HEK293 (cell line): ENCODE measurements at regions not wholly inside any gene's neighbourhood (a gene's known extent, or its start where the extent isn't known, plus 50 kb on each side); places are given as distances from the start of the nearest gene placed in this dataset.

ENCODE experiments used
- CTCF ChIA-PET: fragments of 350-600 bp; formaldehyde crosslinking; extraction: SDS; loops from one replicate; lab custom pipeline; 2021; ENCODE audit warnings: antibody characterized with exemption; lab: Yijun Ruan, JAX
- POLR2A ChIA-PET: fragments of 300-600 bp; formaldehyde crosslinking; extraction: SDS; loops from one replicate; lab custom pipeline; 2020; ENCODE audit warnings: antibody characterized with exemption, inconsistent platforms; lab: Yijun Ruan, JAX
- H3K27ac ChIP-seq: fragments of 200-500 bp; sonication (Bioruptor generic); 2 replicates; pipeline ENCODE4 v1.5.1; 2014; ENCODE audit warnings: low read depth, low read length, control low read depth, inconsistent platforms; ENCODE audit errors: extremely low read depth
- H3K36me3 ChIP-seq, 2 experiments: fragments of 200-500 bp in 1 of 2; sonication (Bioruptor generic) in 1 of 2; 1 replicate in 1 of 2; 2 replicates in 1 of 2; pipeline ENCODE4 v1.5.1; 2014 to 2017; ENCODE audit warnings: inconsistent platforms in 2 of 2, low read length in 2 of 2; ENCODE audit not compliant: control insufficient read depth in 2 of 2, insufficient read depth in 1 of 2
- H3K4me1 ChIP-seq: fragments of 200-500 bp; sonication (Bioruptor generic); 2 replicates; pipeline ENCODE4 v1.5.1; 2014; ENCODE audit warnings: mild to moderate bottlenecking, low read length, inconsistent platforms; ENCODE audit not compliant: control insufficient read depth, insufficient read depth
- H3K4me3 ChIP-seq: 2 replicates; pipeline ENCODE4 v1.5.1; 2011; ENCODE audit warnings: low read depth, mild to moderate bottlenecking, control low read depth, low read length, moderate library complexity
- H3K9me3 ChIP-seq: fragments of 200-500 bp; sonication (Bioruptor generic); 2 replicates; pipeline ENCODE4 v1.5.1; 2014; ENCODE audit warnings: low read depth, low read length, inconsistent platforms; ENCODE audit not compliant: control insufficient read depth, insufficient read depth
- GLIS2 ChIP-seq: fragments of 450-650 bp; formaldehyde crosslinking; IDR thresholded peaks from 2 replicates; pipeline ENCODE4 v1.5.1; 2016; ENCODE audit warnings: missing biosample characterization, missing genetic modification characterization
- IKZF3 ChIP-seq: fragments of 450-650 bp; IDR thresholded peaks from 2 replicates; pipeline ENCODE4 v1.5.0; 2018; ENCODE audit warnings: missing biosample characterization, mild to moderate bottlenecking, missing genetic modification characterization, moderate library complexity
- SP3 ChIP-seq: fragments of 450-650 bp; formaldehyde crosslinking; IDR thresholded peaks from 2 replicates; pipeline ENCODE4 v1.5.1; 2016; ENCODE audit warnings: missing biosample characterization, missing genetic modification characterization
- YY2 ChIP-seq: fragments of 450-650 bp; formaldehyde crosslinking; IDR thresholded peaks from 2 replicates; pipeline ENCODE4 v1.5.1; 2016; ENCODE audit warnings: missing biosample characterization, missing genetic modification characterization
- ZNF48 ChIP-seq: fragments of 450-650 bp; formaldehyde crosslinking; IDR thresholded peaks from 2 replicates; pipeline ENCODE4 v1.5.1; 2016; ENCODE audit warnings: missing biosample characterization, missing genetic modification characterization
- ZNF561 ChIP-seq: fragments of 450-650 bp; IDR thresholded peaks from 2 replicates; pipeline ENCODE4 v1.5.1; 2018; ENCODE audit warnings: missing biosample characterization, missing genetic modification characterization, borderline replicate concordance
- ZNF76 ChIP-seq: fragments of 450-650 bp; formaldehyde crosslinking; IDR thresholded peaks from 2 replicates; pipeline ENCODE4; 2016; ENCODE audit warnings: low read depth, missing biosample characterization, missing genetic modification characterization, borderline replicate concordance
- ZNF776 ChIP-seq: fragments of 450-650 bp; formaldehyde crosslinking; IDR thresholded peaks from 2 replicates; pipeline ENCODE4 v1.5.0; 2017; ENCODE audit warnings: missing biosample characterization, missing genetic modification characterization, borderline replicate concordance
- ZSCAN16 ChIP-seq: fragments of 450-650 bp; formaldehyde crosslinking; IDR thresholded peaks from 2 replicates; pipeline ENCODE4 v1.5.1; 2016; ENCODE audit warnings: missing biosample characterization, missing genetic modification characterization
- TF ChIP-seq, protein P1 (sequence below): fragments of 450-650 bp; formaldehyde crosslinking; IDR thresholded peaks from 2 replicates; pipeline ENCODE4 v1.5.1; 2016; ENCODE audit warnings: missing biosample characterization, missing genetic modification characterization, borderline replicate concordance
- TF ChIP-seq, protein P2 (sequence below): IDR thresholded peaks from 2 replicates; pipeline ENCODE4 v1.6.1; 2011; ENCODE audit warnings: mild to moderate bottlenecking, low read depth, low read length, borderline replicate concordance
- TF ChIP-seq, protein P3 (sequence below): fragments of 450-650 bp; formaldehyde crosslinking; IDR thresholded peaks from 2 replicates; pipeline ENCODE4 v1.5.1; 2016; ENCODE audit warnings: missing biosample characterization, missing genetic modification characterization
- TF ChIP-seq, protein P4 (sequence below): fragments of 450-650 bp; formaldehyde crosslinking; IDR thresholded peaks from 2 replicates; pipeline ENCODE4 v1.5.1; 2016; ENCODE audit warnings: missing biosample characterization, missing genetic modification characterization
- TF ChIP-seq, protein P5 (sequence below): fragments of 450-650 bp; formaldehyde crosslinking; IDR thresholded peaks from 2 replicates; pipeline ENCODE4 v1.5.1; 2016; ENCODE audit warnings: missing biosample characterization, missing genetic modification characterization
- TF ChIP-seq, protein P6 (sequence below): fragments of 450-650 bp; formaldehyde crosslinking; IDR thresholded peaks from 2 replicates; pipeline ENCODE4 v1.5.1; 2017; ENCODE audit warnings: missing biosample characterization, missing genetic modification characterization
- TF ChIP-seq, protein P7 (sequence below): fragments of 450-650 bp; formaldehyde crosslinking; IDR thresholded peaks from 2 replicates; pipeline ENCODE4 v1.5.1; 2017; ENCODE audit warnings: missing biosample characterization, missing genetic modification characterization
- TF ChIP-seq, protein P8 (sequence below): fragments of 450-650 bp; formaldehyde crosslinking; IDR thresholded peaks from 2 replicates; pipeline ENCODE4 v1.5.1; 2016; ENCODE audit warnings: missing biosample characterization, missing genetic modification characterization

DNA sequence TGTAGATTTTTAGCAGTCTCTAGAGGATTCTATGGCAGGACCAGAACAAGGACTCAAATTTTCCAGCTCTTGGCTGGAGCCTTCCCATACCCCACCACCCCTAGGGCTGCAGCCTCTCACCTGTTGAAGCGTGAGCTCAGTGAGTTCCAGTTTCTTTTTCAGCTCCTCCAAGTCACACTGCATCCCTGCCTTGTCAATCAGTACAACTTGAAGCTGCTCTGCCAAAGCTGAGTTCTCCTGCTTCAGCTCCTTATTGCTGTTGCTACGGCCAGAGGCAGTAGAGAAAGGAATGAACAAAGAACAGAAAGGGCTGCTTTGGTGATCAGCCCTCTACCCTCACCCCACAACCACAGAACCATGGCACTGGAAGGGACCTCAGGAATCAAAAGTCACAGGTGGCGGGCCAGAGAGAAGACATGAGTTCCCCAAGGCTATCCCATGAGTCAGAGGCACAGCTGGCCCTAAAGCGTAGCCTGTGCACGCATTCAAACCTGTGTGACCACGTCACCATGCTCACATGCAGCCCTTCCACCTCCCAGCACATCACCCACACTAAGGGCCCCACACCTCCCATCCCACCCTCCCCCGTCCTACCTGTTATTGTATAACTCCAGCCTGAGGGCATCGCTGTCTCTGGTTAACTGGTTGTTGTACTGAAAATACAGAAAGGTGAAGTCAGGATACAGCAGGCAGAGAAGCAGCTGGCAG lies 83.3 kb upstream of the C2CD4B start (continued):
- TF ChIP-seq, protein P1, sequence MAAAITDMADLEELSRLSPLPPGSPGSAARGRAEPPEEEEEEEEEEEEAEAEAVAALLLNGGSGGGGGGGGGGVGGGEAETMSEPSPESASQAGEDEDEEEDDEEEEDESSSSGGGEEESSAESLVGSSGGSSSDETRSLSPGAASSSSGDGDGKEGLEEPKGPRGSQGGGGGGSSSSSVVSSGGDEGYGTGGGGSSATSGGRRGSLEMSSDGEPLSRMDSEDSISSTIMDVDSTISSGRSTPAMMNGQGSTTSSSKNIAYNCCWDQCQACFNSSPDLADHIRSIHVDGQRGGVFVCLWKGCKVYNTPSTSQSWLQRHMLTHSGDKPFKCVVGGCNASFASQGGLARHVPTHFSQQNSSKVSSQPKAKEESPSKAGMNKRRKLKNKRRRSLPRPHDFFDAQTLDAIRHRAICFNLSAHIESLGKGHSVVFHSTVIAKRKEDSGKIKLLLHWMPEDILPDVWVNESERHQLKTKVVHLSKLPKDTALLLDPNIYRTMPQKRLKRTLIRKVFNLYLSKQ (tag by site-specific recombination), result no peak
- TF ChIP-seq ZNF48 (tag by site-specific recombination), result no peak
- TF ChIP-seq IKZF3, result no peak
- TF ChIP-seq, protein P2, sequence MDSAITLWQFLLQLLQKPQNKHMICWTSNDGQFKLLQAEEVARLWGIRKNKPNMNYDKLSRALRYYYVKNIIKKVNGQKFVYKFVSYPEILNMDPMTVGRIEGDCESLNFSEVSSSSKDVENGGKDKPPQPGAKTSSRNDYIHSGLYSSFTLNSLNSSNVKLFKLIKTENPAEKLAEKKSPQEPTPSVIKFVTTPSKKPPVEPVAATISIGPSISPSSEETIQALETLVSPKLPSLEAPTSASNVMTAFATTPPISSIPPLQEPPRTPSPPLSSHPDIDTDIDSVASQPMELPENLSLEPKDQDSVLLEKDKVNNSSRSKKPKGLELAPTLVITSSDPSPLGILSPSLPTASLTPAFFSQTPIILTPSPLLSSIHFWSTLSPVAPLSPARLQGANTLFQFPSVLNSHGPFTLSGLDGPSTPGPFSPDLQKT, result no peak
- TF ChIP-seq, all 188 proteins: peak for 0

DNA sequence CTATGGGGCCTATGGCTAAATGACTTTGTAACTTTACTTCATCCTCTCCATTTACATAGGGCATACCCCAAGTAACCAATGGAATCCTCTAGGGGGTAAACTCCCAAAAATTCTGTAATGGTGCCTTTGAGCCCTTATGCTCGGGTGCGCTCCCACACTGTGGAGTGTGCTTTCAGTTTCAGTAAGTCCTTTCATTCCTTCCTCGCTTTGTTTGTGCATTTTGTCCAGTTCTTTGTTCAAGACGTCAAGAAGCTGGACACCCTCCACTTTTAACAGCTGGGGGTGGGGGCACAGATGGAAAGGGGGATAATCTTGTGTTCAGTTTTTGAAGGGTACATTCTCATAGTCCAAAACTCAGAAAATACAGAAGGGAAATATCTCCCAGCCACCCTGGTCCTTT lies 84.4 kb upstream of the C2CD4B start:
- Histone ChIP-seq H3K27ac (no peak overlapping the region), H3K4me1 (no peaks in the 10 kb centered on the region; the same call in 1 of the 2 replicates), H3K4me3 (no peak overlapping the region), H3K9me3 (no peaks in the 10 kb centered on the region), H3K36me3 (no peaks in the 10 kb centered on the region)
- ChIA-PET CTCF (no interaction called here), POLR2A (no interaction called here)
- TF ChIP-seq, protein P3, sequence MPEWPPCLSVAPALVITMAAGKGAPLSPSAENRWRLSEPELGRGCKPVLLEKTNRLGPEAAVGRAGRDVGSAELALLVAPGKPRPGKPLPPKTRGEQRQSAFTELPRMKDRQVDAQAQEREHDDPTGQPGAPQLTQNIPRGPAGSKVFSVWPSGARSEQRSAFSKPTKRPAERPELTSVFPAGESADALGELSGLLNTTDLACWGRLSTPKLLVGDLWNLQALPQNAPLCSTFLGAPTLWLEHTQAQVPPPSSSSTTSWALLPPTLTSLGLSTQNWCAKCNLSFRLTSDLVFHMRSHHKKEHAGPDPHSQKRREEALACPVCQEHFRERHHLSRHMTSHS (tag by site-specific recombination), result no peak
- TF ChIP-seq ZNF76 (tag by site-specific recombination) (no peak), YY2 (tag by site-specific recombination) (no peak), ZSCAN16 (tag by site-specific recombination) (no peak), GLIS2 (tag by site-specific recombination) (no peak), SP3 (tag by site-specific recombination) (no peak), ZNF561 (tag by site-specific recombination) (no peak), ZNF776 (tag by site-specific recombination) (no peak)
- TF ChIP-seq, protein P4, sequence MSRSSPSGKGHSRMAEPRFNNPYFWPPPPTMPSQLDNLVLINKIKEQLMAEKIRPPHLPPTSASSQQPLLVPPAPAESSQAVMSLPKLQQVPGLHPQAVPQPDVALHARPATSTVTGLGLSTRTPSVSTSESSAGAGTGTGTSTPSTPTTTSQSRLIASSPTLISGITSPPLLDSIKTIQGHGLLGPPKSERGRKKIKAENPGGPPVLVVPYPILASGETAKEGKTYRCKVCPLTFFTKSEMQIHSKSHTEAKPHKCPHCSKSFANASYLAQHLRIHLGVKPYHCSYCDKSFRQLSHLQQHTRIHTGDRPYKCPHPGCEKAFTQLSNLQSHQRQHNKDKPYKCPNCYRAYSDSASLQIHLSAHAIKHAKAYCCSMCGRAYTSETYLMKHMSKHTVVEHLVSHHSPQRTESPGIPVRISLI, result no peak
- TF ChIP-seq, protein P5, sequence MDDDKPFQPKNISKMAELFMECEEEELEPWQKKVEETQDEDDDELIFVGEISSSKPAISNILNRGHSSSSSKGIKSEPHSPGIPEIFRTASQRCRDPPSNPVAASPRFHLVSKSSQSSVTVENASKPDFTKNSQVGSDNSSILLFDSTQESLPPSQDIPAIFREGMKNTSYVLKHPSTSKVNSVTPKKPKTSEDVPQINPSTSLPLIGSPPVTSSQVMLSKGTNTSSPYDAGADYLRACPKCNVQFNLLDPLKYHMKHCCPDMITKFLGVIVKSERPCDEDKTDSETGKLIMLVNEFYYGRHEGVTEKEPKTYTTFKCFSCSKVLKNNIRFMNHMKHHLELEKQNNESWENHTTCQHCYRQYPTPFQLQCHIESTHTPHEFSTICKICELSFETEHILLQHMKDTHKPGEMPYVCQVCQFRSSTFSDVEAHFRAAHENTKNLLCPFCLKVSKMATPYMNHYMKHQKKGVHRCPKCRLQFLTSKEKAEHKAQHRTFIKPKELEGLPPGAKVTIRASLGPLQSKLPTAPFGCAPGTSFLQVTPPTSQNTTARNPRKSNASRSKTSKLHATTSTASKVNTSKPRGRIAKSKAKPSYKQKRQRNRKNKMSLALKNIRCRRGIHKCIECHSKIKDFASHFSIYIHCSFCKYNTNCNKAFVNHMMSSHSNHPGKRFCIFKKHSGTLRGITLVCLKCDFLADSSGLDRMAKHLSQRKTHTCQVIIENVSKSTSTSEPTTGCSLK (tag by site-specific recombination), result no peak
- TF ChIP-seq, protein P6, sequence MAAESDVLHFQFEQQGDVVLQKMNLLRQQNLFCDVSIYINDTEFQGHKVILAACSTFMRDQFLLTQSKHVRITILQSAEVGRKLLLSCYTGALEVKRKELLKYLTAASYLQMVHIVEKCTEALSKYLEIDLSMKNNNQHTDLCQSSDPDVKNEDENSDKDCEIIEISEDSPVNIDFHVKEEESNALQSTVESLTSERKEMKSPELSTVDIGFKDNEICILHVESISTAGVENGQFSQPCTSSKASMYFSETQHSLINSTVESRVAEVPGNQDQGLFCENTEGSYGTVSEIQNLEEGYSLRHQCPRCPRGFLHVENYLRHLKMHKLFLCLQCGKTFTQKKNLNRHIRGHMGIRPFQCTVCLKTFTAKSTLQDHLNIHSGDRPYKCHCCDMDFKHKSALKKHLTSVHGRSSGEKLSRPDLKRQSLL (tag by site-specific recombination), result no peak
- TF ChIP-seq, protein P7, sequence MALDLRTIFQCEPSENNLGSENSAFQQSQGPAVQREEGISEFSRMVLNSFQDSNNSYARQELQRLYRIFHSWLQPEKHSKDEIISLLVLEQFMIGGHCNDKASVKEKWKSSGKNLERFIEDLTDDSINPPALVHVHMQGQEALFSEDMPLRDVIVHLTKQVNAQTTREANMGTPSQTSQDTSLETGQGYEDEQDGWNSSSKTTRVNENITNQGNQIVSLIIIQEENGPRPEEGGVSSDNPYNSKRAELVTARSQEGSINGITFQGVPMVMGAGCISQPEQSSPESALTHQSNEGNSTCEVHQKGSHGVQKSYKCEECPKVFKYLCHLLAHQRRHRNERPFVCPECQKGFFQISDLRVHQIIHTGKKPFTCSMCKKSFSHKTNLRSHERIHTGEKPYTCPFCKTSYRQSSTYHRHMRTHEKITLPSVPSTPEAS, result no peak
- TF ChIP-seq, protein P8, sequence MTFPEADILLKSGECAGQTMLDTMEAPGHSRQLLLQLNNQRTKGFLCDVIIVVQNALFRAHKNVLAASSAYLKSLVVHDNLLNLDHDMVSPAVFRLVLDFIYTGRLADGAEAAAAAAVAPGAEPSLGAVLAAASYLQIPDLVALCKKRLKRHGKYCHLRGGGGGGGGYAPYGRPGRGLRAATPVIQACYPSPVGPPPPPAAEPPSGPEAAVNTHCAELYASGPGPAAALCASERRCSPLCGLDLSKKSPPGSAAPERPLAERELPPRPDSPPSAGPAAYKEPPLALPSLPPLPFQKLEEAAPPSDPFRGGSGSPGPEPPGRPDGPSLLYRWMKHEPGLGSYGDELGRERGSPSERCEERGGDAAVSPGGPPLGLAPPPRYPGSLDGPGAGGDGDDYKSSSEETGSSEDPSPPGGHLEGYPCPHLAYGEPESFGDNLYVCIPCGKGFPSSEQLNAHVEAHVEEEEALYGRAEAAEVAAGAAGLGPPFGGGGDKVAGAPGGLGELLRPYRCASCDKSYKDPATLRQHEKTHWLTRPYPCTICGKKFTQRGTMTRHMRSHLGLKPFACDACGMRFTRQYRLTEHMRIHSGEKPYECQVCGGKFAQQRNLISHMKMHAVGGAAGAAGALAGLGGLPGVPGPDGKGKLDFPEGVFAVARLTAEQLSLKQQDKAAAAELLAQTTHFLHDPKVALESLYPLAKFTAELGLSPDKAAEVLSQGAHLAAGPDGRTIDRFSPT (tag by site-specific recombination), result no peak
